Endodermal cell (in vitro differentiated cells): ENCODE measurements at regions not wholly inside any gene's neighbourhood (a gene's known extent, or its start where the extent isn't known, plus 50 kb on each side); places are given as distances from the start of the nearest gene placed in this dataset.

ENCODE experiments used
- DNase-seq: peaks from one replicate; pipeline ENCODE4 v3.0.0-alpha.2; 2017
- H3K27ac ChIP-seq: 2 replicates; pipeline ENCODE4 v1.5.1; 2013; ENCODE audit warnings: mild to moderate bottlenecking, low read depth, low read length, moderate library complexity
- H3K27me3 ChIP-seq: 2 replicates; pipeline ENCODE4 v1.6.1; 2013; ENCODE audit warnings: mild to moderate bottlenecking, low read length, moderate library complexity; ENCODE audit not compliant: insufficient read depth, control insufficient read depth, poor library complexity, severe bottlenecking
- H3K36me3 ChIP-seq: 2 replicates; pipeline ENCODE4 v1.7.0; 2013; ENCODE audit warnings: mild to moderate bottlenecking, low read length, moderate library complexity; ENCODE audit not compliant: control insufficient read depth, insufficient read depth
- H3K4me1 ChIP-seq: one replicate; pipeline ENCODE4 v1.7.0; 2013; ENCODE audit warnings: low read length; ENCODE audit not compliant: control insufficient read depth, insufficient read depth
- H3K4me3 ChIP-seq: 2 replicates; pipeline ENCODE4 v1.5.1; 2013; ENCODE audit warnings: mild to moderate bottlenecking, low read length, moderate library complexity
- H3K9ac ChIP-seq: 2 replicates; pipeline ENCODE4 v1.6.1; 2013; ENCODE audit warnings: mild to moderate bottlenecking, low read length, moderate library complexity; ENCODE audit not compliant: poor library complexity, severe bottlenecking; ENCODE audit errors: extremely low read depth
- H3K9me3 ChIP-seq: 2 replicates; pipeline ENCODE4 v1.6.1; 2013; ENCODE audit warnings: mild to moderate bottlenecking, low read length, moderate library complexity; ENCODE audit not compliant: control insufficient read depth
- H3K27ac Mint-ChIP-seq: 2 replicates; pipeline ENCODE4 v1.8.0; 2020; ENCODE audit warnings: mixed read lengths
- H3K27me3 Mint-ChIP-seq: 2 replicates; pipeline ENCODE4 v1.8.0; 2021; ENCODE audit warnings: mild to moderate bottlenecking, mixed read lengths; ENCODE audit not compliant: insufficient read depth
- H3K36me3 Mint-ChIP-seq: 2 replicates; pipeline ENCODE4 v1.8.0; 2020; ENCODE audit warnings: low read depth, mixed read lengths
- H3K4me1 Mint-ChIP-seq: 2 replicates; pipeline ENCODE4 v1.8.0; 2020; ENCODE audit warnings: mixed read lengths
- H3K4me3 Mint-ChIP-seq: 2 replicates; pipeline ENCODE4 v1.8.0; 2020; ENCODE audit warnings: mild to moderate bottlenecking, moderate library complexity, mixed read lengths
- H3K9me3 Mint-ChIP-seq: 2 replicates; pipeline ENCODE4 v1.8.0; 2020; ENCODE audit warnings: mild to moderate bottlenecking, mixed read lengths
- WGBS, 2 experiments: methylation state at CpG; one replicate each; pipeline versions ENCODE4 v1.1.5 to v1.1.7; 2013; ENCODE audit warnings: missing lambda C conversion rate in 2 of 2, mixed read lengths in 1 of 2; ENCODE audit not compliant: insufficient coverage in 1 of 2, insufficient read length in 1 of 2; 5-methylcytosine and 5-hydroxymethylcytosine counted together
- TF ChIP-seq, protein P1 (sequence below): fragments of 200-600 bp; sonication (generic); conservative IDR thresholded peaks from 2 replicates; pipeline ENCODE4 v1.5.0; 2021; ENCODE audit warnings: antibody characterized with exemption, mild to moderate bottlenecking

DNA sequence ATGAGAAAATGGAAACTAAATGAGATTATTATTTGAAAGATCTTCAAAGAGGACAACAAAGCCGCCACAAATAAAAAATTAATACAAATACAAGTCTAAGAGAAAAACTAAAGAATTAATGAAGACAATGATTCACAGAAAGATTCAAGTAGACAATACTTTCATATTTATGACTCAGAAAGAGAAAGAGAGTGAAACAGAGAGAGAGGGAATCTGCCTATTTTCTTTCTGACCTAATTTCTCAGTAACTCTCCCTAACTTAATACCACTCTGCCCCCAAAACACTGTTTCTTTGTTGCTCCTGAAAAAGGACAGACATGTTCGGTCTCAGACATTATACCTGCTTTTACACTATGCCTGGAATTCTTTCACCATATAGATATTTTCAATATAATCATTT is 259.1 kb downstream of the SLC6A15 start:
- Mint-ChIP-seq H3K36me3 (no peaks in the 10 kb centered on the region), H3K27ac (no peak overlapping the region), H3K4me3 (no peak overlapping the region), H3K27me3 (no peaks in the 10 kb centered on the region), H3K4me1 (no peaks in the 10 kb centered on the region), H3K9me3 (no peaks in the 10 kb centered on the region)
- Histone ChIP-seq H3K36me3 (no peaks in the 10 kb centered on the region), H3K4me1 (no peaks in the 10 kb centered on the region), H3K27ac (no peak overlapping the region), H3K4me3 (no peak overlapping the region), H3K9me3 (no peaks in the 10 kb centered on the region), H3K9ac (no peak overlapping the region), H3K27me3 (no peaks in the 10 kb centered on the region)
- WGBS, 2 experiments: 89% methylated on average over 1 of the region's 2 CpGs; no CpG with 5 or more reads in 1 of the 2 experiments
- TF ChIP-seq, protein P1, sequence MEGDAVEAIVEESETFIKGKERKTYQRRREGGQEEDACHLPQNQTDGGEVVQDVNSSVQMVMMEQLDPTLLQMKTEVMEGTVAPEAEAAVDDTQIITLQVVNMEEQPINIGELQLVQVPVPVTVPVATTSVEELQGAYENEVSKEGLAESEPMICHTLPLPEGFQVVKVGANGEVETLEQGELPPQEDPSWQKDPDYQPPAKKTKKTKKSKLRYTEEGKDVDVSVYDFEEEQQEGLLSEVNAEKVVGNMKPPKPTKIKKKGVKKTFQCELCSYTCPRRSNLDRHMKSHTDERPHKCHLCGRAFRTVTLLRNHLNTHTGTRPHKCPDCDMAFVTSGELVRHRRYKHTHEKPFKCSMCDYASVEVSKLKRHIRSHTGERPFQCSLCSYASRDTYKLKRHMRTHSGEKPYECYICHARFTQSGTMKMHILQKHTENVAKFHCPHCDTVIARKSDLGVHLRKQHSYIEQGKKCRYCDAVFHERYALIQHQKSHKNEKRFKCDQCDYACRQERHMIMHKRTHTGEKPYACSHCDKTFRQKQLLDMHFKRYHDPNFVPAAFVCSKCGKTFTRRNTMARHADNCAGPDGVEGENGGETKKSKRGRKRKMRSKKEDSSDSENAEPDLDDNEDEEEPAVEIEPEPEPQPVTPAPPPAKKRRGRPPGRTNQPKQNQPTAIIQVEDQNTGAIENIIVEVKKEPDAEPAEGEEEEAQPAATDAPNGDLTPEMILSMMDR: no peak
- DNase-seq: no peak

DNA sequence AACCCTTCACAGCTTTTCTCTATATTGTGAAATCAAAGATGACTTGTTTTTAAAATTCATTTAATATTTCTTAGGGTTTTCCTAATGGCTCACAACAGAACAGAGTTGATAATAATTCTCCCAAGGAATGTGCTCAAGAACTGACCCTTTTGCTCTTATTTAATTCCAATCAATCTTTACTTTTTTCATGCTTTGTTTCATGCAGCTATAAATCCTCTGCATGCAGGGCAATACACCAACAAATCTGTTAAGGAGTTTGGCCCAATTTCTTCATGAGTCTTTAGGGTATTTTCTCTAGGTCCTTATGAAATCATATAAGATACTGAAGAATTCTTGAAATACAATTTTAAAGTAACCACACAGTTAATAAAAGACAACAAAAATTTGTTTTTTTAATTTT is 264.2 kb downstream of the SLC6A15 start:
- no peaks in the 10 kb centered on the region for H3K27me3 ChIP-seq
- Mint-ChIP-seq H3K27me3 (no peaks in the 10 kb centered on the region), H3K4me3 (no peak overlapping the region), H3K36me3 (no peaks in the 10 kb centered on the region), H3K9me3 (no peaks in the 10 kb centered on the region), H3K27ac (no peak overlapping the region), H3K4me1 (no peaks in the 10 kb centered on the region)
- TF ChIP-seq, protein P1: no peak
- H3K36me3 ChIP-seq: no peaks in the 10 kb centered on the region
- no peak overlapping the region for H3K4me3 ChIP-seq
- no peaks in the 10 kb centered on the region for H3K4me1 ChIP-seq
- DNase-seq: no peak
- H3K27ac ChIP-seq: no peak overlapping the region
- H3K9me3 ChIP-seq: no peaks in the 10 kb centered on the region
- H3K9ac ChIP-seq: no peak overlapping the region

DNA sequence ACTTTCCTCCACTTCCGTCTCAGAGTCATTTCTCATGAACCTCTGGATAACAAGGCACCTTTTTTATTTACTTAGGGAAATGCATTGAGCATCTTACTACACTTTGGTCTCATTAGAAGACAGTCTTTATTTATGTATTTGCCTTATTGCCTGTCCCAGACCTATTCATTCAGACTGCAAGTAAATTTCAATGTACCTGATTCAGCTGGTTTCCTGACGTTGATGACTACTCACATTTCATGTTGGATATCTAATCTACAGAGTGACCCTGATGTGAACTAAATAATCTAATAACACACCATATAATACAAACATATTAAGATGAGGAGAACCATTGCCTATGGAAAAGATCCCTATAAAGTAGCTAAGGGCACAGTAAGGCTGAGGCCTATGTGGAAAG is 267.7 kb downstream of the SLC6A15 start:
- no peaks in the 10 kb centered on the region for H3K27me3 ChIP-seq
- no peaks in the 10 kb centered on the region for H3K9me3 ChIP-seq
- H3K4me1 ChIP-seq: no peaks in the 10 kb centered on the region
- Mint-ChIP-seq H3K4me3 (no peak overlapping the region), H3K36me3 (no peaks in the 10 kb centered on the region), H3K9me3 (no peaks in the 10 kb centered on the region), H3K4me1 (no peaks in the 10 kb centered on the region), H3K27ac (no peak overlapping the region), H3K27me3 (no peaks in the 10 kb centered on the region)
- no peak overlapping the region for H3K4me3 ChIP-seq
- WGBS, 2 experiments: 83 to 100% methylated on average over 1 to 2 of the region's 2 CpGs
- DNase-seq: no peak
- TF ChIP-seq, protein P1: no peak
- H3K9ac ChIP-seq: no peak overlapping the region
- no peaks in the 10 kb centered on the region for H3K36me3 ChIP-seq
- no peak overlapping the region for H3K27ac ChIP-seq
